ENCODE measurements at regions not wholly inside any gene's neighbourhood (a gene's known extent, or its start where the extent isn't known, plus 50 kb on each side); places are given as distances from the start of the nearest gene placed in this dataset.

GRCh38 chr14:98412431-98412830 is 859.6 kb downstream of the BCL11B start:
- no peak for TF ChIP-seq CTCF (conservative IDR thresholded peaks at IDR 0.05)
- no peak for TF ChIP-seq ZFX (IDR thresholded peaks at IDR 0.05)
